Muscle layer of colon (tissue), 2 donors: ENCODE measurements at regions not wholly inside any gene's neighbourhood (a gene's known extent, or its start where the extent isn't known, plus 50 kb on each side); places are given as distances from the start of the nearest gene placed in this dataset.

ENCODE experiments used
- H3K27ac ChIP-seq: one replicate; pipeline ENCODE4 v1.7.0; 2013; ENCODE audit warnings: low read depth, mild to moderate bottlenecking, low read length, moderate library complexity
- H3K27me3 ChIP-seq, 2 donors: one replicate each; pipeline ENCODE4 v1.7.0; 2013; ENCODE audit warnings: low read length in 2 of 2, mild to moderate bottlenecking in 2 of 2; ENCODE audit not compliant: insufficient read depth in 2 of 2, control insufficient read depth in 1 of 2
- H3K36me3 ChIP-seq: one replicate; pipeline ENCODE4 v1.7.0; 2013; ENCODE audit warnings: mild to moderate bottlenecking, low read length; ENCODE audit not compliant: insufficient read depth
- H3K4me1 ChIP-seq: one replicate; pipeline ENCODE4 v1.7.0; 2013; ENCODE audit warnings: mild to moderate bottlenecking, low read length; ENCODE audit not compliant: insufficient read depth
- H3K4me3 ChIP-seq, 2 donors: one replicate each; pipeline ENCODE4 v1.7.0; 2013; ENCODE audit warnings: low read length in 2 of 2, low read depth in 1 of 2, mild to moderate bottlenecking in 1 of 2, moderate library complexity in 1 of 2
- H3K9ac ChIP-seq: one replicate; pipeline ENCODE4 v1.7.0; 2013; ENCODE audit warnings: low read length
- H3K9me3 ChIP-seq: one replicate; pipeline ENCODE4 v1.7.0; 2013; ENCODE audit warnings: mild to moderate bottlenecking, low read length
- donor health status: abdominal sarcoma.
- donor health status: Adenocarcinoma of cecum.

DNA sequence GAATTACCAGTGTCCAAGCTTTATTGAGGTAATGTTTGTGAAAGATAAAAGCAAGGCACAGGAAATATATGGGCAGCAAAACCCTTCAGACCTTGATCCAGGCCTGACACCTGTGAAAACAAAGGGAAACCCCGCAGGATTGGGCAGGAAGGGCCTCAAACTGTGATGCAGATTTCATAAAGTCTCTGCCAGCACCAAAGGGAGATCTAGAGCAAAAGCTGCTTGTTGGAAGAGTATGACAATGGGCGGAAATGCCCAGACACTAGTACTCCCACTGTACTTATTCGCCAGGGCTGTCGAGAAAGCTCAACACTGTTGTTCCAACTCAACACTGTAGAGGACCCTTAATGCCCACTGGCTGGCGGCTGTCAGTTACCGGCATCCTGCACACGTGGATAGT lies 207.9 kb downstream of the CD47 start:
- H3K9me3 ChIP-seq = no peaks in the 10 kb centered on the region
- H3K27me3 ChIP-seq = no peaks in the 10 kb centered on the region
- H3K27ac ChIP-seq = no peak overlapping the region
- no peak overlapping the region for H3K9ac ChIP-seq
- no peaks in the 10 kb centered on the region for H3K36me3 ChIP-seq
- H3K4me1 ChIP-seq = peaks cover 3% of the 10 kb centered on the region
- no peak overlapping the region for H3K4me3 ChIP-seq

DNA sequence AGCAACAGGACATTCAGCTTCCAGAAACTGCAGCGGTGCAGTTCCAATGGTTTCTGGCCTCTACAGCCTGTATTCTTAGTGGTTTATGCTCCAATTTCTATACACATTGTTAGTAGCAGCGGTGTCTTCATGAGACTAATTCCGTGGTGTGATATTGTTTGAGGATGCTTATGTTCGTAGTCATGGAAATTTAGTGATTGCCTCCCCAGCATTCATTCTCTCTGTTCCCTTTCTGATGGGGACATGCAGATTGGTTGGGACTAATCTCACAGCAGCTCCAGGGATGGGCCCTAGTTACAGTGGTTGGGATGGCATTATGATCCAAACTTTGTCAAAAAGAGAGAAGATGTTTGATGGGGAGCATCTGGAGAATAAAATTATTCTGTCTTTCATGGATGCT lies 208.6 kb downstream of the CD47 start:
- Histone ChIP-seq H3K9me3 (no peaks in the 10 kb centered on the region), H3K4me3 (no peak overlapping the region), H3K4me1 (peaks cover 3% of the 10 kb centered on the region), H3K9ac (no peak overlapping the region), H3K36me3 (no peaks in the 10 kb centered on the region), H3K27me3 (no peaks in the 10 kb centered on the region), H3K27ac (no peak overlapping the region)

DNA sequence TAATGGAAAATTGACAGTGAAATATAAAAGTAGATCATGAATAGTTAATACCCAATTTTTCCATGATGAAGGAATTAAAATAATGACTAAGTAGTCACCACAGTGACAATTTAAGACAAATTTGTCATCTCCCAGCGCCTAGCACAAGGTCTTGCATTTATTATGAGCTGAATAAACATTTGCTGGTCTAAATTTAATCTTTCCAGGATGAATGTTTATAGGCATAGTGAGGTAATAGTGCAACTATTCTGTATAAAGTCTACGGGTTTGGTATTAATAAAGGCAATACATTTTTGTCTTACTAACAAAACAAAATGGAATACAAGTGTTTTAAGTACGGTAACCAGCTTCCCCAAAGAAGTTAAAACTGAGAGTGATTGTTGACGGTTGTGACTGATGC lies 209.3 kb downstream of the CD47 start:
- Histone ChIP-seq H3K36me3 (no peaks in the 10 kb centered on the region), H3K27me3 (no peaks in the 10 kb centered on the region), H3K27ac (no peak overlapping the region), H3K9me3 (no peaks in the 10 kb centered on the region), H3K4me1 (peaks cover 3% of the 10 kb centered on the region), H3K4me3 (no peak overlapping the region), H3K9ac (no peak overlapping the region)

DNA sequence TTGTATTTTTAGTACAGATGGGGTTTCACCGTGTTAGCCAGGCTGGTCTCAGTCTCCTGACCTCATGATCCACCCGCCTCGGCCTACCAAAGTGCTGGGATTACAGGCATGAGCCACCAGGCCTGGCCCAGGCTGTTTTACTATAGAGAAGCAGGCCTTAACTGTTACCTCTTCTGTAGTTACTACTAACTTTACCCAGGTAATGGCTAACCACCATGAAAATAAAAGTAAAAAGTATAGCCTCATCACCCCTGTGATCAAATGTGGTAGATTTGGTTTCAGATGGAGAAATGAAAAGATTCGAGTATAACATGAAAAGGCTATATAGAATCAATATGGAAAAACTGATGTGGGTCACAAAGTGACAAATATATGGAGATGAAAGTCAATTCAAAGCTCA lies 210.1 kb downstream of the CD47 start:
- H3K9me3 ChIP-seq = no peaks in the 10 kb centered on the region
- H3K4me1 ChIP-seq = peaks cover 3% of the 10 kb centered on the region
- H3K27me3 ChIP-seq = no peaks in the 10 kb centered on the region
- no peak overlapping the region for H3K9ac ChIP-seq
- no peak overlapping the region for H3K4me3 ChIP-seq
- no peak overlapping the region for H3K27ac ChIP-seq
- no peaks in the 10 kb centered on the region for H3K36me3 ChIP-seq

DNA sequence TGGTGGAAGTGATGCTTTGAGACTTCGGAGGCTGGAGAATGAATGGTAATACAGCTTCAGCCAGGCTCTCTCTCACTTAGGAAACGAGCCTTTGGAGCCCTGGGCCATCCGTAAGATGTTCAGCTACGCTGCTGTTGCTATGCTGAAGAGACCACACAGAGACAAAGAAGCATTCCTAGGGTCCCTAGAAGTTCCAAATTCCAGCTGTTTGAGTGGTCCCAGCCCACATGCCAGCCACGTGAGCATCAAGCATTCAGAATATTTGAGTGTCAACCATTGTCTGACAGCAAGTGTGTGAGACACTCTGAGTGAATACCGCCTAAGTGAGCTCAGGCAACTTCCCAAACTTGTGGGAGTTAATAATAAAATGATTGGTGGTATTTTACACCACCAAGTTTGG lies 212.9 kb downstream of the CD47 start:
- H3K27ac ChIP-seq = no peak overlapping the region
- H3K36me3 ChIP-seq = no peaks in the 10 kb centered on the region
- H3K9ac ChIP-seq = no peak overlapping the region
- H3K4me3 ChIP-seq = no peak overlapping the region
- no peaks in the 10 kb centered on the region for H3K9me3 ChIP-seq
- H3K4me1 ChIP-seq = no peaks in the 10 kb centered on the region
- H3K27me3 ChIP-seq = no peaks in the 10 kb centered on the region

DNA sequence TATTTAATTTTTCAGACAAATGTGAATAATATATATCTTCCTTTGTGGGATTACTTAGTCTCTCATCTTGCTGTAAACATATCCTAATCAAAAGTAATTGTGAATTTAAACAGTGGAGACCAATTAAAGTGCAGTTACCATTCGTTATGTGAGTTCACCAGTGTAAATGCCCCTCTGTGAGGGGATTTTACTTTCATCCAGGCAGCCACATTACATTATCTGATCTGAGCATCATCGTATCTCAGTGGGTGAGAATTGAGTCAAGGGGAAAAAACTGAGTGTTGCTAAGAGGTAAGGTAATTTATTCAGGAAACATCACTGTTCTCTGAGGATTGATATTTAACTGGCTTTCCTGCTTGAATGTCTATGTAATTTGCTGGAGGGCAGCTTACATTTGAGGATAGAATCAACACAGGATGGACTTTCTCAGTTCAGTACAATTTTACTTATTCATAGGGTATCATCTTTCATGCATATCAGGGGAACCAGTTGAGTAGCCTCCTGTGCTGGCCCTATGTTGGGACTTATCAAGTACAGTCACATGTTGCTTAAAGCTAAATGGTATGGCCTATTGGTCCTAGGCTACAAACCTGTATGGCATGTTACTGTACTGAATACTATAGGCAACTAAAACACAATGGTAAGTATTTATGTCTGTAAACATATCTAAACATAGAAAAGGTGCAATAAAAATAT lies 219.7 kb downstream of the CD47 start:
- no peaks in the 10 kb centered on the region for H3K27me3 ChIP-seq
- no peak overlapping the region for H3K9ac ChIP-seq
- H3K36me3 ChIP-seq = no peaks in the 10 kb centered on the region
- no peaks in the 10 kb centered on the region for H3K9me3 ChIP-seq
- no peak overlapping the region for H3K27ac ChIP-seq
- H3K4me3 ChIP-seq = no peak overlapping the region
- H3K4me1 ChIP-seq = no peaks in the 10 kb centered on the region

DNA sequence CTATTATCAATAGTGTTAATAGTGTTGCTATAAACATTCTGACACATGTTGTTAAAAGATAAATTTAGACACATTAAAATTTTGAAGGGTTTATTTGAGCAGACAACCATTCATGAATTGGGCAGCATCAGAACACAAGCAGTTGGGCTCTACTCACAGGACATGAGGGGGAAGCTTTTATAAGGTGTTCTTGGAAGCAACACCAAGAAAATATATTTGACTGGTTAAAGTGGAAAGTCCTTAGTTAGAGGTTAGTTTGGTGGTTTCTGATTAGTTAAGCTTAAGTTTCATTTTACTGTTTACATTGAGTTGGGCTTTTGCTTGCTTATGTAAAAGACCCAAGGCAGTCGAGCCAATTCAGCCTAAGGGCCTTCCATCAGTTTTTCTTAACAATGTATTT lies 220.7 kb downstream of the CD47 start:
- no peak overlapping the region for H3K27ac ChIP-seq
- no peak overlapping the region for H3K4me3 ChIP-seq
- H3K36me3 ChIP-seq = no peaks in the 10 kb centered on the region
- no peaks in the 10 kb centered on the region for H3K9me3 ChIP-seq
- H3K27me3 ChIP-seq = no peaks in the 10 kb centered on the region
- H3K4me1 ChIP-seq = no peaks in the 10 kb centered on the region
- H3K9ac ChIP-seq = no peak overlapping the region

DNA sequence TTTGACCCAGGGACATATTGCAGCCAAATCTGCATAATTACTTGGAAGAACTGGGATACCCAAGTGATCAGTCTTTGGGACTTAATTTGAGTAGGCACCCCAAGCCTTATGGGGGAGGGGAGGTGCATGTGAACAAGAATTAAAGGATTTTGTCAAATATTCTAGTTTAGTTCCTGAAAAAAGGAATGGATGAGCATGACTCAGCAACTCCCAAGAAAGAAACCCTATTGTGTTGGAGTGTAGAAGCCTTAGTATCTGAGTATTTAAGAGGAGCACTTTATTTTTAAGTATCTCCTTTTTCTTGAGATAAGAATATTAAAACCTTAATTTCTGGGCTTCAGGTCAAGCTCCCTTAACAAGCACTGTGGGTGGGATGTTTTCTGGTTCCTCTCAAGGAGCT lies 222.4 kb downstream of the CD47 start:
- Histone ChIP-seq H3K9me3 (no peaks in the 10 kb centered on the region), H3K36me3 (no peaks in the 10 kb centered on the region), H3K4me1 (no peaks in the 10 kb centered on the region), H3K27me3 (no peaks in the 10 kb centered on the region), H3K27ac (no peak overlapping the region), H3K4me3 (no peak overlapping the region), H3K9ac (no peak overlapping the region)

DNA sequence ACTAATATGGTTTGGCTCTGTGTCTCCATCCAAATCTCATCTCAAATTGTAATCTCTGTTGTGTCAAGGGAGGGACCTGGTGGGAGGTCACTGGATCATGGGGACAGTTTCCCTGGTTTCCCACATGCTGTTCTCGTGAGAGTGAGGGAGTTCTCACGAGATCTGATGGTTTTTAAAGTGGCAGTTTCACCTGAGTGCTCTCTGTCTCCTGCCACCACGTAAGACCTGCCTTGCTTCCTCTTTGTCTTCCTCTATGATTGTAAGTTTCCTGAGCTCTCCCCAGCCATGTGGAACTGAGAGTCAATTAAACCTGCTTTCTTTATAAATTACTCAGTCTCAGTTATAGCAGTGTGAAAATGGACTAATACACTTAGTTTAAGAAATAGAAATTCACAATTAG lies 228.9 kb downstream of the CD47 start:
- Histone ChIP-seq H3K9me3 (no peaks in the 10 kb centered on the region), H3K4me3 (no peak overlapping the region), H3K4me1 (no peaks in the 10 kb centered on the region), H3K9ac (no peak overlapping the region), H3K27me3 (no peaks in the 10 kb centered on the region), H3K36me3 (no peaks in the 10 kb centered on the region), H3K27ac (no peak overlapping the region)

DNA sequence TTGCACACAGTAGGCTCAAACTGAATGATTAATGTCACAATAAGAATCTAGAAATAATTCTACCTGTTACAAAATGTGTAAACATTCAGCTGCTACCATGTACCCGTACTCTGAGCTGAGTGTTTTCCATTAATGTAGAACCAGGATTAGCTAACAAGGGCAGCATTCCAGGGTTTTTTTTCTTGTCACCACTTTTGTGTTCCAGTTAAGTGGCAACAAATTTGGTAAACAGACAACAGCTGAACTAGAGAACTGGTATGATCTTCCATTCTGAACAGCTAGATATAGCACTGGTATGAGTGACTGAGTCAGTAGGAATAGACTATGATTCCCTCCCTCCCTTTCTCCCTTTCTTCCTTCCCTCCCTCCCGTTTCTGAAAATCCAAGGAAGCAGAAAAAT lies 229.4 kb downstream of the CD47 start:
- H3K9ac ChIP-seq = no peak overlapping the region
- H3K4me1 ChIP-seq = no peaks in the 10 kb centered on the region
- H3K36me3 ChIP-seq = no peaks in the 10 kb centered on the region
- no peaks in the 10 kb centered on the region for H3K9me3 ChIP-seq
- H3K27me3 ChIP-seq = no peaks in the 10 kb centered on the region
- H3K4me3 ChIP-seq = no peak overlapping the region
- no peak overlapping the region for H3K27ac ChIP-seq
